ENCODE measurements at regions not wholly inside any gene's neighbourhood (a gene's known extent, or its start where the extent isn't known, plus 50 kb on each side); places are given as distances from the start of the nearest gene placed in this dataset.

DNA sequence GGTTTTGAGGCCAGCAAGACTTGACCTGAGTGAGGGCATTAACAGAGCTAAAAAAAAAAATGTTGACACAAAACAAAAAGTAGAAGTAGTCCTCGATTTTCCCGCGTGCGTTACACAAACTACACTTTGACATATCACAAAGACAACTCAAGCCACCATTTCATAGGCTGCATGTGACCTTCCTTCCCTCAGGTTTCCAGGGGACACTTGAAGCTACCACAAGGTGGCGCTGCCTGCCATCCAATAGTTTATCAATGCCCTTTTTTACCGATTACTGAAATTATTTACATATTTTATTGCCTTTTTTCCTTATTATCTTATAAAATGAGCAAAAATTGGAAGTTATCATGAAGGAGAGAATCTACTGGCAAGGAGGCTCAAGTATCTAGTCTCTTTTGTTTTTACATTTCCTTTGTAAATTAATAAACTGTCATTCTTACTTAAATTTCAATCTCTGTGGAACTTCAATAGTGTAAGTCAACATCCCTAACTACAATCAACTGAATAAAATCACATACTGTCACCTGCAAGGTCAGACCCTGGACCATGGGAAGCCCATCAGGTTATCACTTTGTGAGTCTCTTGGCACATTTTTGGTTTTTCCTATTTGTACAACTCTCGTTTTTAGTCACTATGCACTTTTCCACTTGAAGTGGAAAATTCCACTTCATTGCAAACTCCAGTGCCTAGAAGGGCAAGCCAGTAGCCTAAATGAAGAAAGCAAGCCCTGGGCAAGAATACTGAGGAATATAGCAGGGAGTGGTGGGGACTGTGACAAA, 84.6 kb upstream of the CPSF6 start:
- peak; percentile 71 to 72 for ATAC-seq (ENCODE audit: low FRiP score in 2 of 2)
- Histone ChIP-seq H3K27me3 (no peaks in the 10 kb centered on the region), H3K9me3 (no peaks in the 10 kb centered on the region), H3K27ac (peak overlapping the region in 2 of 4 donors; percentile 37 to 44), H3K36me3 (no peaks in the 10 kb centered on the region), H3K4me1 (peaks cover 3 to 38% (median 16%) of the 10 kb centered on the region in 4 donors), H3K4me3 (no peak overlapping the region)
- peak in 1 of 2 donors; percentile 71 for DNase-seq
- WGBS, 2 donors, result 4 to 8% methylated on average over 7 of the region's 7 CpGs
- TF ChIP-seq, protein P1, sequence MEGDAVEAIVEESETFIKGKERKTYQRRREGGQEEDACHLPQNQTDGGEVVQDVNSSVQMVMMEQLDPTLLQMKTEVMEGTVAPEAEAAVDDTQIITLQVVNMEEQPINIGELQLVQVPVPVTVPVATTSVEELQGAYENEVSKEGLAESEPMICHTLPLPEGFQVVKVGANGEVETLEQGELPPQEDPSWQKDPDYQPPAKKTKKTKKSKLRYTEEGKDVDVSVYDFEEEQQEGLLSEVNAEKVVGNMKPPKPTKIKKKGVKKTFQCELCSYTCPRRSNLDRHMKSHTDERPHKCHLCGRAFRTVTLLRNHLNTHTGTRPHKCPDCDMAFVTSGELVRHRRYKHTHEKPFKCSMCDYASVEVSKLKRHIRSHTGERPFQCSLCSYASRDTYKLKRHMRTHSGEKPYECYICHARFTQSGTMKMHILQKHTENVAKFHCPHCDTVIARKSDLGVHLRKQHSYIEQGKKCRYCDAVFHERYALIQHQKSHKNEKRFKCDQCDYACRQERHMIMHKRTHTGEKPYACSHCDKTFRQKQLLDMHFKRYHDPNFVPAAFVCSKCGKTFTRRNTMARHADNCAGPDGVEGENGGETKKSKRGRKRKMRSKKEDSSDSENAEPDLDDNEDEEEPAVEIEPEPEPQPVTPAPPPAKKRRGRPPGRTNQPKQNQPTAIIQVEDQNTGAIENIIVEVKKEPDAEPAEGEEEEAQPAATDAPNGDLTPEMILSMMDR (IDR thresholded peaks at IDR 0.05), result peak; percentile 61 to 87 (median 79)
- TF ChIP-seq EP300 (IDR thresholded peaks at IDR 0.05) (no peak), POLR2AphosphoS5 (IDR thresholded peaks at IDR 0.05) (no peak)

DNA sequence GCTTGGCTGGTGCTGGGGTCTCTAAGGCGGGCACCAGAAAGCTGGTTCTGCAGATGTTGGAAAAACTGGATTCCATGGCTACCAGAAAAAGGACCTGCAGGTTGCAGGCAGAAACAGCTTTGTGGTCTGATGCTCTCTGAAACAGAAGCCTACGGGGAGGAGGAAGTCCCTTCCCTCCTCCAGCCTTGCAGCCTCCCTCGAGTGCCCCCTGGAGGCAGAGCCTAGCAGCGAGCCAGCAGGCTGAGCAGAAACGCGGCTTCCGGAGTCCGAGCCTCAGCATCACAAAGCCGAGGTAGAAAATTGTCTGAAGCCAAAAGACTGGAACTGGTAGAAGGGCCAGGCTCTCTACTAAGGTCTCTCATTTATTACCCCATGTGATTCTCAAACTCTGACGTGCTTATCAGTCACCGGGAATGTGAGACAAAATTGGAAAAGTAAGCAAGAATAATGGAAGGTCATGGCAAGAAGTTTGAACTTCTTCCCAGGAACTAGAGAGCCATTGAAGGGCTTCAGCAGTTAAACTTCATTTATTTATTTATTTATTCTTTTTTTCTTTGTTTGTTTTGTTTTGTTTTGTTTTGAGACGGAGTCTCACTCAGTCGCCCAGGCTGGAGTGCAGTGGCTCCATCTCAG, 82.2 kb upstream of the CPSF6 start:
- peak; percentile 91 to 92 for DNase-seq
- H3K4me3 ChIP-seq, result peak overlapping the region in 1 of 4 donors; percentile 23
- peak; percentile 92 to 95 for ATAC-seq (ENCODE audit: low FRiP score in 2 of 2)
- H3K4me1 ChIP-seq, result peaks cover 3 to 24% (median 10%) of the 10 kb centered on the region in 4 donors
- WGBS, 2 donors, result 18 to 23% methylated on average over 11 to 13 of the region's 13 CpGs
- H3K36me3 ChIP-seq, result no peaks in the 10 kb centered on the region
- no peaks in the 10 kb centered on the region for H3K9me3 ChIP-seq
- H3K27ac ChIP-seq, result no peak overlapping the region
- no peaks in the 10 kb centered on the region for H3K27me3 ChIP-seq
- no peak for TF ChIP-seq EP300 (IDR thresholded peaks at IDR 0.05)
- TF ChIP-seq, protein P1 (IDR thresholded peaks at IDR 0.05), result peak; percentile 73 to 93 (median 89)

DNA sequence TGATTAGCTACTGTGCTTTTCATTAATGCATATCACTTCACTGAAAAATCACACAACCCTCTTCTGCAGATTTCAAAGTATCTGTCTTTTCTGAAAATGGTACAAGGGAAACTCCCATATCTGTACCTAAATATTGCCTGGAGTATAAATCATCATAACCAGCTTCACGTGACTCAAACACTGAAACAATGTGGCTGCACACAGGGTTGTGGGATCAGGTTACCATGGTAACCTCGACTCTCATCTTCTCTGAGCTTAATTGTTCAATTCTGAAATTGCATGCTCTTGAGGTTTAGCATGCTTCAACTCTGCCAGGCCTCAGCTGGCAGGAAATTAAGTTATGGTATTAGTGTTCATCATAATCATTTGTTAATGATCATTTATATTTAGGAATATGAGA, 77.5 kb upstream of the CPSF6 start:
- WGBS, 2 donors, result 52 to 65% methylated on average over 2 of the region's 2 CpGs
- no peak for DNase-seq
- no peak for ATAC-seq (ENCODE audit: low FRiP score in 2 of 2)
- TF ChIP-seq POLR2A (IDR thresholded peaks at IDR 0.05), result no peak
- TF ChIP-seq EP300 (IDR thresholded peaks at IDR 0.05), result no peak
- TF ChIP-seq, protein P1 (IDR thresholded peaks at IDR 0.05), result no peak
- no peak for TF ChIP-seq POLR2AphosphoS5 (IDR thresholded peaks at IDR 0.05)
- H3K36me3 ChIP-seq, result no peaks in the 10 kb centered on the region
- H3K4me1 ChIP-seq, result peaks cover 0 to 7% (median 2%) of the 10 kb centered on the region in 4 donors
- H3K27ac ChIP-seq, result no peak overlapping the region
- H3K4me3 ChIP-seq, result no peak overlapping the region
- no peaks in the 10 kb centered on the region for H3K9me3 ChIP-seq
- no peaks in the 10 kb centered on the region for H3K27me3 ChIP-seq

DNA sequence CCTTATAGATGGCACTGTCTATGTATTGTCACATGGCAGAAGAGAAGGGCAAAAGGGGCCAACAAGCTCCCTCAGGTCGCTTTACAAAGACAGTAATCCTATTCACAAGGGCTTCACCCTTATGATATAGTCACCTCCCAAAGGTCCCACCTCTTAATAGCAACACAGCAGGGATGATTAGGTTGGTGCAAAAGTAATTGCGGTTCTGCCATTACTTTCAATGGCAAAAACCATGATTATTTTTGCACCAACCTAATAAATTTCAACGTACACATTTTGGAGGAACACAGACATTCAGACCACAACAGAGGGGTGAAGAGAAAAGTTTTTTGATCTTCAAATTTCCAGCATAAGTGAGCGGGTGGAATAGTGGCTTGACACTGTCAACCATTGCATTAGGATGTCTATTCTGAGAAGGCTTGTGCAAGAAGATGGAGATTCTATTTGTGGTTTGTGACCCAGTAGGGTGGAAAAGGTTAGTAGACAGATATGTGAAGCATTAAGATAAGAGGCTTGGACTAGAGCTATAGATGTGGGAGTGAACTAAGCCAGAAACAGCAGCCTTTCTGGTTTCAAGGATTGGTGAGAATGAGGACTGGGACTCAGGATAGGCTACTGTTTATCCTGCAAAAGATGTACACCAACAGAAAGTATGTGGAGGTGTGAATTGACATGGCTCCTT, 75.5 kb upstream of the CPSF6 start:
- TF ChIP-seq EP300 (IDR thresholded peaks at IDR 0.05), result no peak
- TF ChIP-seq POLR2AphosphoS5 (IDR thresholded peaks at IDR 0.05), result no peak
- TF ChIP-seq POLR2A (IDR thresholded peaks at IDR 0.05), result no peak
- TF ChIP-seq, protein P1 (IDR thresholded peaks at IDR 0.05), result no peak
- Histone ChIP-seq H3K4me1 (no peaks in the 10 kb centered on the region), H3K36me3 (no peaks in the 10 kb centered on the region), H3K27me3 (no peaks in the 10 kb centered on the region), H3K9me3 (no peaks in the 10 kb centered on the region), H3K27ac (no peak overlapping the region), H3K4me3 (no peak overlapping the region)
- DNase-seq (no peak), ATAC-seq (ENCODE audit: low FRiP score in 2 of 2) (no peak)
- WGBS, 2 donors, result 82 to 87% methylated on average over 4 of the region's 4 CpGs
